ENCODE measurements at regions not wholly inside any gene's neighbourhood (a gene's known extent, or its start where the extent isn't known, plus 50 kb on each side); places are given as distances from the start of the nearest gene placed in this dataset.

DNA sequence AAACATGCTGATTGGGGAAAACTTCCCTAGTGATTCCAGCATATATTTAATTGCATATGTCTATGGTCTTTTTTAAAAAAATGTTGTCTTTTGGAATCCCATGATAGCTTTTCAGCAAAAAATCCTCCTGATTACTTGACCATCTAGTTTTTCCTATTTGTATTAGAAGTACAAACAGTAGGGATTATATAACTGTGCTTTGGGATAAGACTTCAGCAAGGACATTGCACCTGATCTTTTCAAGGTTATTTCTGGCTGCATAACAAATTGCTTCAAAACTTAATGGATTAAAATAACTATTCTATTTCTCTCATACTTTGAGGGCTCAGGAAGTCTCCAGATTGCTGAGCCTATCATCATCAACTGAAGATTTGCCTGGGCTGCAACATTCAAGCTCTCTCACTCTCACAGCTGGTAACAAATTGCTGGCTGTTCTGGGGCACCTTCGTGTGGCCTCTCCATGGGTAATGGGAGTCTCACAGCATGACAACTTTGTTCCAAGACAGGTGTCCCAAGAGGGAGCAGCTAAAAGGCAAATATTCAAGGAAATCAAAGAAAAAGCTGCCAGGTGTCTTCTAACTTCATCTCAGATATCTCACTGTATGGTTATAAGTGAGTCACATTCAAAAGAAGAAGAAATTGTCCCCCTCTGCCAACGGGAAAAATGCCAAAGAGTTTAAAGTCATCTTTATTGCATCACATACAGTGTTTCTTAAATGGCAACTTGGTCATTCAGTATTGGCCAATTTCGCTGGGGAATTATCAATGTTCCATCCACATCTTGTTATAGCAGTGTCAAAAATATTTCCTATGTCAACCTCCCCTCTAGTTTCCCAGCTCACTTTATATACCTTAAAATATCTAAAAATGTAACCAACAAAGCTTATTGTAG, 644.5 kb upstream of the GRM7 start:
- TF ChIP-seq POLR2AphosphoS5 (IDR thresholded peaks at IDR 0.05) (no peak), POLR2A (IDR thresholded peaks at IDR 0.05) (no peak)
- TF ChIP-seq, protein P1, sequence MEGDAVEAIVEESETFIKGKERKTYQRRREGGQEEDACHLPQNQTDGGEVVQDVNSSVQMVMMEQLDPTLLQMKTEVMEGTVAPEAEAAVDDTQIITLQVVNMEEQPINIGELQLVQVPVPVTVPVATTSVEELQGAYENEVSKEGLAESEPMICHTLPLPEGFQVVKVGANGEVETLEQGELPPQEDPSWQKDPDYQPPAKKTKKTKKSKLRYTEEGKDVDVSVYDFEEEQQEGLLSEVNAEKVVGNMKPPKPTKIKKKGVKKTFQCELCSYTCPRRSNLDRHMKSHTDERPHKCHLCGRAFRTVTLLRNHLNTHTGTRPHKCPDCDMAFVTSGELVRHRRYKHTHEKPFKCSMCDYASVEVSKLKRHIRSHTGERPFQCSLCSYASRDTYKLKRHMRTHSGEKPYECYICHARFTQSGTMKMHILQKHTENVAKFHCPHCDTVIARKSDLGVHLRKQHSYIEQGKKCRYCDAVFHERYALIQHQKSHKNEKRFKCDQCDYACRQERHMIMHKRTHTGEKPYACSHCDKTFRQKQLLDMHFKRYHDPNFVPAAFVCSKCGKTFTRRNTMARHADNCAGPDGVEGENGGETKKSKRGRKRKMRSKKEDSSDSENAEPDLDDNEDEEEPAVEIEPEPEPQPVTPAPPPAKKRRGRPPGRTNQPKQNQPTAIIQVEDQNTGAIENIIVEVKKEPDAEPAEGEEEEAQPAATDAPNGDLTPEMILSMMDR (IDR thresholded peaks at IDR 0.05 in 8 of 11, conservative IDR thresholded peaks at IDR 0.05 in 3 of 11), result no peak

All from spleen (tissue), 7 donors.